ENCODE measurements at regions not wholly inside any gene's neighbourhood (a gene's known extent, or its start where the extent isn't known, plus 50 kb on each side); places are given as distances from the start of the nearest gene placed in this dataset.

- DNase-seq (ENCODE audit: low read depth in 1 of 2, low spot score in 1 of 2), result no peak
Measured at GRCh38 chr16:86681757-86682106, 103.4 kb downstream of the FOXL1 start.

- no peak for DNase-seq (ENCODE audit: low read depth in 1 of 2, low spot score in 1 of 2)
Measured at GRCh38 chr16:86682219-86682904, 104.0 kb downstream of the FOXL1 start.

GRCh38 chr16:86683441-86684194 lies 105.3 kb downstream of the FOXL1 start:
- no peak for DNase-seq (ENCODE audit: low read depth in 1 of 2, low spot score in 1 of 2)

GRCh38 chr16:86685076-86685475 lies 106.7 kb downstream of the FOXL1 start:
- DNase-seq (ENCODE audit: low read depth in 1 of 2, low spot score in 1 of 2), result no peak

- DNase-seq (ENCODE audit: low read depth in 1 of 2, low spot score in 1 of 2), result no peak
Measured at GRCh38 chr16:86690970-86691369, 112.6 kb downstream of the FOXL1 start.

- DNase-seq (ENCODE audit: low read depth in 1 of 2, low spot score in 1 of 2), result no peak
Measured at GRCh38 chr16:86692426-86692825, 114.1 kb downstream of the FOXL1 start.

- no peak for DNase-seq (ENCODE audit: low read depth in 1 of 2, low spot score in 1 of 2)
Measured at GRCh38 chr16:86693033-86693432, 114.7 kb downstream of the FOXL1 start.

GRCh38 chr16:86697715-86698114 lies 119.4 kb downstream of the FOXL1 start:
- DNase-seq (ENCODE audit: low read depth in 1 of 2, low spot score in 1 of 2), result no peak

- DNase-seq (ENCODE audit: low read depth in 1 of 2, low spot score in 1 of 2), result no peak
Measured at GRCh38 chr16:86700046-86700945, 121.9 kb downstream of the FOXL1 start.

GRCh38 chr16:86701286-86701975 lies 123.1 kb downstream of the FOXL1 start:
- no peak for DNase-seq (ENCODE audit: low read depth in 1 of 2, low spot score in 1 of 2)

- no peak for DNase-seq (ENCODE audit: low read depth in 1 of 2, low spot score in 1 of 2)
Measured at GRCh38 chr16:86702824-86703588, 124.7 kb downstream of the FOXL1 start.

GRCh38 chr16:86704516-86704915 lies 126.2 kb downstream of the FOXL1 start:
- no peak for DNase-seq (ENCODE audit: low read depth in 1 of 2, low spot score in 1 of 2)

GRCh38 chr16:86706726-86707125 lies 128.4 kb downstream of the FOXL1 start:
- DNase-seq (ENCODE audit: low read depth in 1 of 2, low spot score in 1 of 2), result no peak

GRCh38 chr16:86707171-86707570 lies 128.8 kb downstream of the FOXL1 start:
- DNase-seq (ENCODE audit: low read depth in 1 of 2, low spot score in 1 of 2), result no peak

- DNase-seq (ENCODE audit: low read depth in 1 of 2, low spot score in 1 of 2), result no peak
Measured at GRCh38 chr16:86707581-86707980, 129.2 kb downstream of the FOXL1 start.

GRCh38 chr16:86708431-86708830 lies 130.1 kb downstream of the FOXL1 start:
- DNase-seq (ENCODE audit: low read depth in 1 of 2, low spot score in 1 of 2), result no peak

- no peak for DNase-seq (ENCODE audit: low read depth in 1 of 2, low spot score in 1 of 2)
Measured at GRCh38 chr16:86709103-86709502, 130.8 kb downstream of the FOXL1 start.

- DNase-seq (ENCODE audit: low read depth in 1 of 2, low spot score in 1 of 2), result no peak
Measured at GRCh38 chr16:86709902-86710601, 131.7 kb downstream of the FOXL1 start.

GRCh38 chr16:86710602-86710950 lies 132.2 kb downstream of the FOXL1 start:
- no peak for DNase-seq (ENCODE audit: low read depth in 1 of 2, low spot score in 1 of 2)
